Vagina (tissue), 2 donors: ENCODE measurements at regions not wholly inside any gene's neighbourhood (a gene's known extent, or its start where the extent isn't known, plus 50 kb on each side); places are given as distances from the start of the nearest gene placed in this dataset.

ENCODE experiments used
- DNase-seq, 2 donors: peaks; one replicate each; pipeline ENCODE4 v3.0.0-alpha.2; 2017; ENCODE audit errors: extremely low spot score in 2 of 2
- H3K27ac ChIP-seq: fragments of 200-600 bp; sonication (generic); one replicate; pipeline ENCODE4 v1.5.1; 2019
- H3K27me3 ChIP-seq: fragments of 200-600 bp; sonication (generic); one replicate; pipeline ENCODE4 v1.5.1; 2019
- H3K36me3 ChIP-seq, 2 donors: fragments of 200-600 bp; sonication (generic); one replicate each; pipeline ENCODE4 v1.5.1; 2017 to 2019
- H3K4me1 ChIP-seq: fragments of 200-600 bp; sonication (generic); one replicate; pipeline ENCODE4 v1.5.1; 2019
- H3K4me3 ChIP-seq, 2 donors: fragments of 200-600 bp; sonication (generic); 1 replicate in 1 of 2; 2 replicates in 1 of 2; pipeline ENCODE4 v1.5.1; 2016 to 2019
- H3K9me3 ChIP-seq: fragments of 200-600 bp; sonication (generic); one replicate; pipeline ENCODE4 v1.5.1; 2019
- CTCF ChIP-seq, 3 experiments: fragments of 450-650 bp in 2 of 3; fragments of 200-600 bp in 1 of 3; sonication (generic) in 1 of 3; IDR thresholded peaks; one replicate each; pipeline ENCODE4 v1.5.1; 2017 to 2019; ENCODE audit warnings: antibody characterized with exemption in 3 of 3, mild to moderate bottlenecking in 2 of 3, moderate library complexity in 2 of 3
- POLR2A ChIP-seq, 2 donors: fragments of 450-650 bp; IDR thresholded peaks; one replicate each; pipeline ENCODE4 v1.6.1; 2017; ENCODE audit warnings: antibody characterized with exemption in 2 of 2, mild to moderate bottlenecking in 2 of 2, moderate library complexity in 2 of 2
- POLR2AphosphoS5 ChIP-seq, 2 donors: sonication (generic); formaldehyde crosslinking; IDR thresholded peaks; one replicate each; pipeline ENCODE4 v1.9.0; 2017; ENCODE audit warnings: antibody characterized with exemption in 2 of 2, mild to moderate bottlenecking in 2 of 2, low read depth in 1 of 2; ENCODE audit not compliant: insufficient read depth in 1 of 2
- intact Hi-C: fragments of 100-400 bp; cut with DNase I; formaldehyde crosslinking; loops from one replicate; pipeline ENCODE4 v1.15.1; 2023

GRCh38 chr4:3860913-3861636 lies 94.9 kb downstream of the ADRA2C start:
- TF ChIP-seq POLR2AphosphoS5 (IDR thresholded peaks at IDR 0.05; ENCODE audit: insufficient read depth in 1 of 2, low read depth in 1 of 2) (no peak), POLR2A (IDR thresholded peaks at IDR 0.05) (no peak), CTCF (IDR thresholded peaks at IDR 0.05) (no peak)
- Histone ChIP-seq H3K27me3 (no peaks in the 10 kb centered on the region), H3K4me1 (no peaks in the 10 kb centered on the region), H3K36me3 (no peaks in the 10 kb centered on the region), H3K27ac (no peak overlapping the region), H3K4me3 (no peak overlapping the region), H3K9me3 (no peaks in the 10 kb centered on the region)
- intact Hi-C loops: no loop called here
- no peak for DNase-seq

- Histone ChIP-seq H3K27me3 (no peaks in the 10 kb centered on the region), H3K36me3 (no peaks in the 10 kb centered on the region), H3K4me3 (no peak overlapping the region), H3K4me1 (no peaks in the 10 kb centered on the region), H3K9me3 (no peaks in the 10 kb centered on the region), H3K27ac (no peak overlapping the region)
- no peak for DNase-seq
- no peak for TF ChIP-seq CTCF (IDR thresholded peaks at IDR 0.05)
- intact Hi-C loops: no loop called here
Observed at GRCh38 chr4:3861720-3862639, 95.8 kb downstream of the ADRA2C start.

GRCh38 chr4:3862640-3863420 lies 96.6 kb downstream of the ADRA2C start:
- no peak for DNase-seq
- H3K4me1 ChIP-seq: no peaks in the 10 kb centered on the region
- no peak overlapping the region for H3K4me3 ChIP-seq
- TF ChIP-seq CTCF (IDR thresholded peaks at IDR 0.05) (no peak), POLR2A (IDR thresholded peaks at IDR 0.05) (no peak), POLR2AphosphoS5 (IDR thresholded peaks at IDR 0.05; ENCODE audit: insufficient read depth in 1 of 2, low read depth in 1 of 2) (no peak)
- no peaks in the 10 kb centered on the region for H3K27me3 ChIP-seq
- no peaks in the 10 kb centered on the region for H3K36me3 ChIP-seq
- H3K27ac ChIP-seq: no peak overlapping the region
- intact Hi-C loops: no loop called here
- no peaks in the 10 kb centered on the region for H3K9me3 ChIP-seq

GRCh38 chr4:3863841-3864741 lies 97.9 kb downstream of the ADRA2C start:
- H3K27me3 ChIP-seq: no peaks in the 10 kb centered on the region

More at GRCh38 chr4:3863841-3864741, 97.9 kb downstream of the ADRA2C start:
- no peak for DNase-seq
- H3K9me3 ChIP-seq: no peaks in the 10 kb centered on the region
- no peaks in the 10 kb centered on the region for H3K4me1 ChIP-seq
- no peak overlapping the region for H3K4me3 ChIP-seq
- TF ChIP-seq POLR2A (IDR thresholded peaks at IDR 0.05) (no peak), CTCF (IDR thresholded peaks at IDR 0.05) (no peak), POLR2AphosphoS5 (IDR thresholded peaks at IDR 0.05; ENCODE audit: insufficient read depth in 1 of 2, low read depth in 1 of 2) (no peak)
- no peaks in the 10 kb centered on the region for H3K36me3 ChIP-seq
- intact Hi-C loops: no loop called here
- H3K27ac ChIP-seq: no peak overlapping the region
